Keratinocyte (primary cell): ENCODE measurements at regions not wholly inside any gene's neighbourhood (a gene's known extent, or its start where the extent isn't known, plus 50 kb on each side); places are given as distances from the start of the nearest gene placed in this dataset.
"Not testable (repeated sequence)": the region's sequence is repeated elsewhere in the genome, so short reads cannot be mapped to it uniquely, and the experiment has no call there.

Source experiments
- DNase-seq: peaks from one replicate; pipeline ENCODE4 v3.0.0-alpha.2; 2011; ENCODE audit warnings: low read depth, missing footprints, low spot score
- FAIRE-seq: peaks from 2 replicates; lab custom pipeline; 2011; peaks lifted over from hg19 to GRCh38; lab: Jason Lieb, UNC
- H2AFZ ChIP-seq: 2 replicates; pipeline ENCODE4 v1.6.0; 2012; ENCODE audit warnings: low read length, control low read depth, inconsistent platforms; ENCODE audit not compliant: control insufficient read depth
- H3K27ac ChIP-seq: 2 replicates; pipeline ENCODE4 v1.5.1; 2011; ENCODE audit warnings: low read length; ENCODE audit not compliant: control insufficient read depth, insufficient read depth
- H3K27me3 ChIP-seq: 3 replicates; pipeline ENCODE4 v1.6.0; 2011; ENCODE audit warnings: low read length; ENCODE audit not compliant: control insufficient read depth, insufficient read depth; ENCODE audit errors: extremely low read depth
- H3K36me3 ChIP-seq, 2 experiments: 2 replicates in 1 of 2; 3 replicates in 1 of 2; pipeline ENCODE4 v1.5.1; 2011; ENCODE audit warnings: low read length in 2 of 2, mild to moderate bottlenecking in 1 of 2; ENCODE audit not compliant: control insufficient read depth in 2 of 2, insufficient read depth in 2 of 2; ENCODE audit errors: extremely low read depth in 1 of 2
- H3K4me1 ChIP-seq: 3 replicates; pipeline ENCODE4 v1.5.1; 2011; ENCODE audit warnings: low read length; ENCODE audit not compliant: control insufficient read depth, insufficient read depth; ENCODE audit errors: extremely low read depth
- H3K4me2 ChIP-seq: 3 replicates; pipeline ENCODE4 v1.6.0; 2011; ENCODE audit warnings: low read depth, low read length; ENCODE audit not compliant: control insufficient read depth, insufficient read depth; ENCODE audit errors: extremely low read depth
- H3K4me3 ChIP-seq, 3 experiments: fragments of 200-600 bp in 1 of 3; sonication (generic) in 1 of 3; 2 replicates in 2 of 3; 3 replicates in 1 of 3; pipeline ENCODE4 v1.5.1; 2011 to 2016; ENCODE audit warnings: low read length in 3 of 3, mild to moderate bottlenecking in 3 of 3, control low read depth in 2 of 3, inconsistent platforms in 1 of 3, low read depth in 1 of 3, mixed read lengths in 1 of 3, mixed run types in 1 of 3, moderate library complexity in 1 of 3; ENCODE audit not compliant: control insufficient read depth in 2 of 3, insufficient read depth in 2 of 3; ENCODE audit errors: extremely low read depth in 1 of 3
- H3K79me2 ChIP-seq: 2 replicates; pipeline ENCODE4 v1.6.0; 2012; ENCODE audit warnings: low read length; ENCODE audit not compliant: control insufficient read depth, insufficient read depth
- H3K9ac ChIP-seq: 3 replicates; pipeline ENCODE4 v1.6.0; 2011; ENCODE audit warnings: low read length; ENCODE audit not compliant: control insufficient read depth, insufficient read depth; ENCODE audit errors: extremely low read depth
- H3K9me1 ChIP-seq: 3 replicates; pipeline ENCODE4 v1.6.0; 2011; ENCODE audit warnings: low read length; ENCODE audit not compliant: control insufficient read depth, insufficient read depth; ENCODE audit errors: extremely low read depth
- H3K9me3 ChIP-seq: 2 replicates; pipeline ENCODE4 v1.5.1; 2012; ENCODE audit warnings: low read depth, low read length; ENCODE audit not compliant: control insufficient read depth
- H4K20me1 ChIP-seq: 3 replicates; pipeline ENCODE4 v1.6.0; 2011; ENCODE audit warnings: low read length; ENCODE audit not compliant: control insufficient read depth, insufficient read depth; ENCODE audit errors: extremely low read depth
- CTCF ChIP-seq, 3 experiments: IDR thresholded peaks in 1 of 3; conservative IDR thresholded peaks in 1 of 3; optimal IDR thresholded peaks in 1 of 3; 2 replicates in 2 of 3; 3 replicates in 1 of 3; pipeline versions ENCODE3 to v1.5.1; 2011; ENCODE audit warnings: low read length in 3 of 3, mild to moderate bottlenecking in 3 of 3, moderate library complexity in 2 of 3, control low read depth in 1 of 3, inconsistent platforms in 1 of 3; ENCODE audit not compliant: insufficient read depth in 2 of 3; ENCODE audit errors: extremely low read depth in 1 of 3
- EZH2 ChIP-seq: IDR thresholded peaks from one replicate; pipeline ENCODE4 v1.6.1; 2012; ENCODE audit warnings: inconsistent platforms, mild to moderate bottlenecking, low read length, moderate library complexity
- dilution Hi-C: fragments of 300-500 bp; cut with MboI; formaldehyde crosslinking; loops from one replicate; pipeline ENCODE4 v1.7.0; 2020; ENCODE audit warnings: low sequenced_read_pairs; ENCODE audit not compliant: extremely low pct_ligation_motif_present

- TF ChIP-seq CTCF (optimal IDR thresholded peaks at IDR 0.05 in 1 of 3, IDR thresholded peaks at IDR 0.05 in 1 of 3, conservative IDR thresholded peaks at IDR 0.05 in 1 of 3; ENCODE audit: extremely low read depth in 1 of 3, insufficient read depth in 2 of 3, low read length in 3 of 3): no peak
- no peak for TF ChIP-seq EZH2
- dilution Hi-C loops: no loop called here
These were observed 475.4 kb upstream of the CHORDC1 start for GRCh38 chr11:90698238-90698637.

GRCh38 chr11:90675496-90675895 lies 452.6 kb upstream of the CHORDC1 start:
- H2AFZ ChIP-seq, H3K27ac ChIP-seq, DNase-seq, H3K27me3 ChIP-seq, H3K9me1 ChIP-seq, H3K9ac ChIP-seq, H3K9me3 ChIP-seq, H3K4me3 ChIP-seq, H3K4me1 ChIP-seq, FAIRE-seq, H4K20me1 ChIP-seq, dilution Hi-C loops, H3K79me2 ChIP-seq, H3K36me3 ChIP-seq, H3K4me2 ChIP-seq: not testable (repeated sequence)

More at GRCh38 chr11:90698238-90698637, 475.4 kb upstream of the CHORDC1 start:
- no peaks in the 10 kb centered on the region for H3K27me3 ChIP-seq
- no peaks in the 10 kb centered on the region for H4K20me1 ChIP-seq
- H3K27ac ChIP-seq: no peak overlapping the region
- H3K4me3 ChIP-seq: no peak overlapping the region
- no peak overlapping the region for H3K4me2 ChIP-seq
- FAIRE-seq (no peak), DNase-seq (no peak)
- H2AFZ ChIP-seq: no peak overlapping the region
- no peaks in the 10 kb centered on the region for H3K9me1 ChIP-seq
- H3K9me3 ChIP-seq: no peaks in the 10 kb centered on the region
- H3K36me3 ChIP-seq: no peaks in the 10 kb centered on the region
- H3K4me1 ChIP-seq: no peaks in the 10 kb centered on the region
- H3K79me2 ChIP-seq: no peaks in the 10 kb centered on the region
- no peak overlapping the region for H3K9ac ChIP-seq

- dilution Hi-C loops: no loop called here
- FAIRE-seq: no peak
- Histone ChIP-seq H3K4me1 (no peaks in the 10 kb centered on the region), H3K79me2 (no peaks in the 10 kb centered on the region), H3K9me1 (no peaks in the 10 kb centered on the region), H3K27me3 (no peaks in the 10 kb centered on the region), H3K36me3 (no peaks in the 10 kb centered on the region), H2AFZ (no peak overlapping the region), H3K4me3 (no peak overlapping the region), H3K9me3 (no peaks in the 10 kb centered on the region), H3K4me2 (no peak overlapping the region), H4K20me1 (no peaks in the 10 kb centered on the region), H3K9ac (no peak overlapping the region), H3K27ac (no peak overlapping the region)
- DNase-seq: no peak
- TF ChIP-seq EZH2 (no peak), CTCF (optimal IDR thresholded peaks at IDR 0.05 in 1 of 3, IDR thresholded peaks at IDR 0.05 in 1 of 3, conservative IDR thresholded peaks at IDR 0.05 in 1 of 3; ENCODE audit: extremely low read depth in 1 of 3, insufficient read depth in 2 of 3, low read length in 3 of 3) (no peak)
These were observed 446.2 kb upstream of the CHORDC1 start for GRCh38 chr11:90669094-90669493.
